Brain microvascular endothelial cell (primary cell): ENCODE measurements at regions not wholly inside any gene's neighbourhood (a gene's known extent, or its start where the extent isn't known, plus 50 kb on each side); places are given as distances from the start of the nearest gene placed in this dataset.
"Not testable (repeated sequence)": the region's sequence is repeated elsewhere in the genome, so short reads cannot be mapped to it uniquely, and the experiment has no call there.

Source experiments
- DNase-seq: peaks from one replicate; pipeline ENCODE4 v3.0.0-alpha.2; 2020
- H3K27ac ChIP-seq: fragments of 250-450 bp; sonication (Bioruptor Pico); 2 replicates; pipeline ENCODE4 v1.5.1; 2020; ENCODE audit warnings: mild to moderate bottlenecking, moderate library complexity
- H3K27me3 ChIP-seq: fragments of 250-450 bp; sonication (Bioruptor Pico); replicated peaks from 2 replicates; pipeline ENCODE4 v1.5.1; 2020; ENCODE audit warnings: mild to moderate bottlenecking
- H3K36me3 ChIP-seq: fragments of 250-450 bp; sonication (Bioruptor Pico); replicated peaks from 2 replicates; pipeline ENCODE4 v1.5.1; 2020; ENCODE audit warnings: mild to moderate bottlenecking
- H3K4me3 ChIP-seq: 2 replicates; pipeline ENCODE4 v1.5.1; 2011; ENCODE audit warnings: low read depth, mild to moderate bottlenecking, control low read depth, low read length, moderate library complexity
- in situ Hi-C: cut with HindIII; loops from 2 replicates; pipeline ENCODE4 v1.10.0; 2017; ENCODE audit warnings: low sequenced_read_pairs, low pct_ligation_motif_present
- TF ChIP-seq, protein P1 (sequence below): IDR thresholded peaks from 2 replicates; pipeline ENCODE4 v1.5.1; 2011; ENCODE audit warnings: low read depth, mild to moderate bottlenecking, moderate library complexity, low read length, control low read depth, inconsistent platforms; ENCODE audit errors: missing control alignments

DNA sequence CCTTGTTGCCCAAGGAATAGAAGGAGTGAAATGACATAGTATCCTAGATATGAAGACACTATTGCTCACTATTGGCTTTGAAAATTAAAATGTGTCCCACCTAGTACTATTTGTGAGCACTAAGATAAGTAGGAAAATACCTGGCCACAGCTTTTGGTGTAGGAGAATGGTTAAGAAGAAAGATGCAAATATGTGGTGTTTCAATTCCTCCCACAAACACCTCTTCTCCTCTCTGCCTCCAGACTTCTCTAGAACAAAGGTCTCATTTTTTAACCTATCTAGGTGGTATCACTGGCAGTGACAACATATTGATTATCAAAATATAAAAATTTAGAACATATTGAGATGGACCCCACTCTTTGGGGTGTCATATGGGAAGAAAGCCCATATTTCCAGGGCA lies 929.9 kb upstream of the FANCL start:
- TF ChIP-seq, protein P1, sequence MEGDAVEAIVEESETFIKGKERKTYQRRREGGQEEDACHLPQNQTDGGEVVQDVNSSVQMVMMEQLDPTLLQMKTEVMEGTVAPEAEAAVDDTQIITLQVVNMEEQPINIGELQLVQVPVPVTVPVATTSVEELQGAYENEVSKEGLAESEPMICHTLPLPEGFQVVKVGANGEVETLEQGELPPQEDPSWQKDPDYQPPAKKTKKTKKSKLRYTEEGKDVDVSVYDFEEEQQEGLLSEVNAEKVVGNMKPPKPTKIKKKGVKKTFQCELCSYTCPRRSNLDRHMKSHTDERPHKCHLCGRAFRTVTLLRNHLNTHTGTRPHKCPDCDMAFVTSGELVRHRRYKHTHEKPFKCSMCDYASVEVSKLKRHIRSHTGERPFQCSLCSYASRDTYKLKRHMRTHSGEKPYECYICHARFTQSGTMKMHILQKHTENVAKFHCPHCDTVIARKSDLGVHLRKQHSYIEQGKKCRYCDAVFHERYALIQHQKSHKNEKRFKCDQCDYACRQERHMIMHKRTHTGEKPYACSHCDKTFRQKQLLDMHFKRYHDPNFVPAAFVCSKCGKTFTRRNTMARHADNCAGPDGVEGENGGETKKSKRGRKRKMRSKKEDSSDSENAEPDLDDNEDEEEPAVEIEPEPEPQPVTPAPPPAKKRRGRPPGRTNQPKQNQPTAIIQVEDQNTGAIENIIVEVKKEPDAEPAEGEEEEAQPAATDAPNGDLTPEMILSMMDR: no peak
- DNase-seq: no peak
- no peaks in the 10 kb centered on the region for H3K27me3 ChIP-seq
- H3K4me3 ChIP-seq: no peak overlapping the region
- in situ Hi-C loops: no loop called here
- H3K36me3 ChIP-seq: no peaks in the 10 kb centered on the region
- H3K27ac ChIP-seq: no peak overlapping the region

DNA sequence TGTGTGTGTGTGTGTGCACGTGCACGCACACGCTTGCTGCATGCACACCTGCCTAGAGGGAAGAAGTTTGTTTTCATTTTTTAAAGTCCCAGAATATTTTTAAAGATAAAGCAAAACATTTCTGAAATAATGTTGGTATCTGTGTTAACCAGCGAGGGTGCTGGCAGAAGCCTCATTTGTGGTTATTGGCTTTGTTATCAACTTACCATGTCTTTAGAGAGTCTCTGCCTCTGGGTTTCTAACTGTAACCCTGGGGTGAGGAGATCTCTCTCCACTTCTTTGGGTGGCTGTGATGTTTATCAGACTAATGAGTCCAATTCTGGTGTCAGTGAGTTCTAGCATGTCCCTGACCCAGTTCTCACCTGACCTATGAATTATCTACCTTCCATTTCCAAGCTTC lies 927.6 kb upstream of the FANCL start:
- H3K27ac ChIP-seq: no peak overlapping the region
- TF ChIP-seq, protein P1: no peak
- in situ Hi-C loops: no loop called here
- DNase-seq: no peak
- H3K36me3 ChIP-seq: no peaks in the 10 kb centered on the region
- no peaks in the 10 kb centered on the region for H3K27me3 ChIP-seq
- H3K4me3 ChIP-seq: no peak overlapping the region

GRCh38 chr2:59167514-59167913 lies 926.4 kb upstream of the FANCL start:
- no peak overlapping the region for H3K4me3 ChIP-seq
- no peak for DNase-seq
- H3K36me3 ChIP-seq: no peaks in the 10 kb centered on the region
- no peak overlapping the region for H3K27ac ChIP-seq
- TF ChIP-seq, protein P1: no peak
- in situ Hi-C loops: no loop called here
- H3K27me3 ChIP-seq: no peaks in the 10 kb centered on the region

- H3K27me3 ChIP-seq, in situ Hi-C loops, H3K27ac ChIP-seq, DNase-seq, H3K36me3 ChIP-seq, H3K4me3 ChIP-seq: not testable (repeated sequence)
Observed at GRCh38 chr2:59157908-59158307, 916.8 kb upstream of the FANCL start.

- Histone ChIP-seq H3K4me3 (no peak overlapping the region), H3K27me3 (no peaks in the 10 kb centered on the region), H3K27ac (no peak overlapping the region), H3K36me3 (no peaks in the 10 kb centered on the region)
- DNase-seq: no peak
- in situ Hi-C loops: no loop called here
- TF ChIP-seq, protein P1: no peak
Observed at GRCh38 chr2:59151805-59152204, 910.7 kb upstream of the FANCL start.

GRCh38 chr2:59150217-59150849 lies 909.2 kb upstream of the FANCL start:
- H3K4me3 ChIP-seq: no peak overlapping the region
- TF ChIP-seq, protein P1: no peak
- no peak for DNase-seq
- in situ Hi-C loops: no loop called here
- H3K27ac ChIP-seq: no peak overlapping the region
- no peaks in the 10 kb centered on the region for H3K27me3 ChIP-seq
- no peaks in the 10 kb centered on the region for H3K36me3 ChIP-seq
